ENCODE measurements at regions not wholly inside any gene's neighbourhood (a gene's known extent, or its start where the extent isn't known, plus 50 kb on each side); places are given as distances from the start of the nearest gene placed in this dataset.

DNA sequence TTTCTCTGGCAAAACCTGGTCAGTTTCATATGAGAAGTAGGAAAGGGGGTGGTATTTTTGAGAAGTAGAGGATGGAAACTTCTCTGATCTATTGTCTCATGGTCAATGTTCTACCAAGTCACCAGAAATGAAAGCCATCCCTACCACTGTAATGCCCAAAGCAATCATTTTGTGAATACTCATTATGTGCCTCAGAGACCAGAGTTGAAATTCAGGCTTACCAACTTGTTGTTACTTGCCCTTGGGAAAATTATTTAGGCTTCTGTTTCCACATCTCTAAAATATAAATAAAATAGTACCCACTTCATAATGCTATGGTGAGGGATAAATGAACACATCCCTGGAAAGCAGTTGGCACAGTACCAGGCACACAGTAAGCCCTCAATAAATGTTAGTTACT, 723.7 kb upstream of the TBX3 start:
- no peak overlapping the region for H3K27ac Mint-ChIP-seq
- H3K4me1 Mint-ChIP-seq, result peaks cover 58% of the 10 kb centered on the region
- DNase-seq, result no peak
- H3K36me3 Mint-ChIP-seq (ENCODE audit: low read depth), result no peaks in the 10 kb centered on the region
- no peaks in the 10 kb centered on the region for H3K9me3 Mint-ChIP-seq
- H3K27me3 Mint-ChIP-seq (ENCODE audit: low read depth, poor library complexity), result peaks cover 8% of the 10 kb centered on the region
- TF ChIP-seq, protein P1, sequence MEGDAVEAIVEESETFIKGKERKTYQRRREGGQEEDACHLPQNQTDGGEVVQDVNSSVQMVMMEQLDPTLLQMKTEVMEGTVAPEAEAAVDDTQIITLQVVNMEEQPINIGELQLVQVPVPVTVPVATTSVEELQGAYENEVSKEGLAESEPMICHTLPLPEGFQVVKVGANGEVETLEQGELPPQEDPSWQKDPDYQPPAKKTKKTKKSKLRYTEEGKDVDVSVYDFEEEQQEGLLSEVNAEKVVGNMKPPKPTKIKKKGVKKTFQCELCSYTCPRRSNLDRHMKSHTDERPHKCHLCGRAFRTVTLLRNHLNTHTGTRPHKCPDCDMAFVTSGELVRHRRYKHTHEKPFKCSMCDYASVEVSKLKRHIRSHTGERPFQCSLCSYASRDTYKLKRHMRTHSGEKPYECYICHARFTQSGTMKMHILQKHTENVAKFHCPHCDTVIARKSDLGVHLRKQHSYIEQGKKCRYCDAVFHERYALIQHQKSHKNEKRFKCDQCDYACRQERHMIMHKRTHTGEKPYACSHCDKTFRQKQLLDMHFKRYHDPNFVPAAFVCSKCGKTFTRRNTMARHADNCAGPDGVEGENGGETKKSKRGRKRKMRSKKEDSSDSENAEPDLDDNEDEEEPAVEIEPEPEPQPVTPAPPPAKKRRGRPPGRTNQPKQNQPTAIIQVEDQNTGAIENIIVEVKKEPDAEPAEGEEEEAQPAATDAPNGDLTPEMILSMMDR (IDR thresholded peaks at IDR 0.05), result no peak
- no peak overlapping the region for H3K4me3 Mint-ChIP-seq

DNA sequence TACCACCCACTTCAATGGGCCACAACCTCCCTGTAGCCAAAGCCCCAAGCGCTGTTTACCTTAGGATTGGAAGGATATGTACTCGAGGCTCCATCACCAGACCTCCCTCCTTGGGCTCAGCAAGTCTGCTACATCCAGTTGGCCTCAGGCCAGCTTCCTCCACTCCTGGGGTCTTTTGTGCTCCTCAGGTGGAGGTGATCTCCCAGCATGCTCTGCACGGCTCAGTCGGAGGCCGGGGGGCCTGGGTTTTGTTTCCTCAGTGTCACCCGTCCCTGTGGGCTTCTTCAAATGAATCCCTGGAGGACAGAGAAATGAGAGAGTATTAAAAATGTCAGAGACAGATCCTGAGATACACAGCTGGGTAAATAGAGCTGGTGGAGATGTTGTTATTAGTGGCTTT, 723.1 kb upstream of the TBX3 start:
- peaks cover 57% of the 10 kb centered on the region for H3K4me1 Mint-ChIP-seq
- TF ChIP-seq, protein P1 (IDR thresholded peaks at IDR 0.05), result no peak
- no peak overlapping the region for H3K4me3 Mint-ChIP-seq
- peaks cover 13% of the 10 kb centered on the region for H3K27me3 Mint-ChIP-seq (ENCODE audit: low read depth, poor library complexity)
- no peak overlapping the region for H3K27ac Mint-ChIP-seq
- DNase-seq, result no peak
- no peaks in the 10 kb centered on the region for H3K9me3 Mint-ChIP-seq
- no peaks in the 10 kb centered on the region for H3K36me3 Mint-ChIP-seq (ENCODE audit: low read depth)

DNA sequence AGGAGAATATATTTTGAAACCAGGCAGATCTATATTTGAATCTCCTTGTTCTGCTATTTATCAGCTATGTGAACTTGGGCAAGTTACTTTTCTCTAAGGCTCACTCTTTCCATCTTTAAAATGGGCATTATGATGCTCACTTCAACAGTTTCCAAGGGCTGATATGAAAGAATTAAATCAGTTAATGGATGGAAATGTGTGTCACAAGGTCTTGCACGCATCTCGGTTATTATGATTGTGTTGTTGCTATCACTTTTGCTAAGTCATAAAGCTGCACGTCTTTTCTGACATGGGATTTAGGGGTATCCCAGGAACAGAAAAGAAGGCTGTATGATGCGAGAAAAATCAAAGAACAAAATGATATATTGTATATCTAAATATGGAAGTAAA, 721.5 kb upstream of the TBX3 start:
- H3K27ac Mint-ChIP-seq, result no peak overlapping the region
- TF ChIP-seq, protein P1 (IDR thresholded peaks at IDR 0.05), result no peak
- no peaks in the 10 kb centered on the region for H3K9me3 Mint-ChIP-seq
- H3K4me1 Mint-ChIP-seq, result peaks cover 43% of the 10 kb centered on the region
- no peak for DNase-seq
- H3K4me3 Mint-ChIP-seq, result no peak overlapping the region
- H3K36me3 Mint-ChIP-seq (ENCODE audit: low read depth), result no peaks in the 10 kb centered on the region
- H3K27me3 Mint-ChIP-seq (ENCODE audit: low read depth, poor library complexity), result peaks cover 13% of the 10 kb centered on the region

DNA sequence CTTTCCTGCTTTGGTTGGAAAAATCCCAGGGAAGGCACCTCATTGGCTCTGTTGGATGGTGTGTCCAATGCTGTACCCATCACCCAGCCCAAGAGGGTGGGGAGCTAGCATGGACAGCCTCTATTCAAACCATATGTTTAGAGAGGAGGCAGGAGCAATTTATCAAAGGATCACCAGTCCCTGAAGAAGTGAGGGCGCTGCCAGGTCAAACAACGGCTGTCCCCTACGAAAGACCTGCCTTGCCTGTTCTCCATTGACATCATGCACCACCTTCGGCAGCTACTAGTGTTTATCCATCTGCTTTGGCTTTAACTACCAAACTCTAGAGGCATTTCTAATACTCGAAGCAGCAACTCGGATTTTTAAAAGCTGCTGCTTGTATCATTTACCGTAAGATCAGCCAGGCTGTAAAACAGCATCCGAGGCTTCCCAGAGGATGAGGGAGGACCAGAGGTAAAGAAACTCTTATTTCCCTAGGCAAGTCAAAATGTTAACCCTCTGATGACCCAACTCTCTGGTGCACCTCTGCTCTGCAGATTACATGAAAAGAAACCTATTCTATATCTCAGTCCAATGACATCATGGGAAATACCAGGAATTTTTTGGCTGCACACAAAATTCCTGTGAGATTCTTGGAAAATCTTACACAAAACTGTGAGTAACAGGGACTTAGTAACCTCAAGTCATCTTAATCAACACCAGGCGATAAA, 720.9 kb upstream of the TBX3 start:
- H3K4me1 Mint-ChIP-seq, result peaks cover 43% of the 10 kb centered on the region
- H3K9me3 Mint-ChIP-seq, result no peaks in the 10 kb centered on the region
- no peak overlapping the region for H3K27ac Mint-ChIP-seq
- no peaks in the 10 kb centered on the region for H3K36me3 Mint-ChIP-seq (ENCODE audit: low read depth)
- no peak for DNase-seq
- TF ChIP-seq, protein P1 (IDR thresholded peaks at IDR 0.05), result no peak
- no peak overlapping the region for H3K4me3 Mint-ChIP-seq
- H3K27me3 Mint-ChIP-seq (ENCODE audit: low read depth, poor library complexity), result peaks cover 8% of the 10 kb centered on the region

DNA sequence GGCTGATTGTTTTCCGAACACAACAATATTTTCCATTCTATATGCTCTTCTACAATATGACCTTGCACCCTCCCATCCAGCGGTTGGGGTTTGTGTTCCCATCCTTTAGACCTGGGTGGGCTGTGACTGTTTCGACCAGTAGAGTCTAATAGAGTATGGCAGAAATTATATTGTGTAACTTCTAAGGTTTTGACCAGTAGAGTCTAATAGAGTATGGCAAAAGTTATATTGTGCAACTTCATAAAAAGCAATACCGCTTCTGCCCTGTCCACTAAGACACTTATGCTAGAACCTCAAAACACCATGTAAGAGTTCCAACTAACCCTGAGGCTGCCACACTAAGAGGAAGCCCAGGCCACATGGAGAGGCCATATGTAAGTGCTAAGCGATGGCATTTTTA, 719.7 kb upstream of the TBX3 start:
- no peak overlapping the region for H3K4me3 Mint-ChIP-seq
- H3K27me3 Mint-ChIP-seq (ENCODE audit: low read depth, poor library complexity), result peaks cover 8% of the 10 kb centered on the region
- H3K27ac Mint-ChIP-seq, result no peak overlapping the region
- peaks cover 42% of the 10 kb centered on the region for H3K4me1 Mint-ChIP-seq
- H3K36me3 Mint-ChIP-seq (ENCODE audit: low read depth), result no peaks in the 10 kb centered on the region
- DNase-seq, result no peak
- TF ChIP-seq, protein P1 (IDR thresholded peaks at IDR 0.05), result no peak
- H3K9me3 Mint-ChIP-seq, result no peaks in the 10 kb centered on the region

DNA sequence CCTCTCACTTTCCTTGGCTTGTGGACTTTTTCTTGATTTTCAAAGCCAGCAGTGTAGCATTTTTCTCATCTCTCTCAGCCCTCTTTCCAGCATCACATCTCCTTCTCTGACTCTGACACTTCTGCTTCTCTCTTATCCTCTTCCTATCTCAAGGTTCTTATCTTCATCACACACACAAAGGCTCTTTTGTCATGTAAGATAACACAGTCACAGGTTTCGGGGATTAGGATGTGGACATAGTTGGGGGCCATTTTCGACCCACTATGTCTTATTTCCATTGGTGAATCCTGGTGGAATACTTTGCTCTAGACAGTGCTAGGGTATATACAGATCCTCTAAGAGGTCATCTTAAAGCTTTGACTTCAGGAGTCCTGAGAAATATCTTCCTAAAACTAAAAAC, 719.3 kb upstream of the TBX3 start:
- TF ChIP-seq, protein P1 (IDR thresholded peaks at IDR 0.05), result no peak
- Mint-ChIP-seq H3K9me3 (no peaks in the 10 kb centered on the region), H3K4me3 (no peak overlapping the region), H3K27ac (no peak overlapping the region), H3K4me1 (peaks cover 42% of the 10 kb centered on the region), H3K36me3 (ENCODE audit: low read depth) (no peaks in the 10 kb centered on the region), H3K27me3 (ENCODE audit: low read depth, poor library complexity) (peaks cover 8% of the 10 kb centered on the region)
- DNase-seq, result no peak

Measured in nephron progenitor cell (in vitro differentiated cells).